Progenitor cell of endocrine pancreas (in vitro differentiated cells): ENCODE measurements at regions not wholly inside any gene's neighbourhood (a gene's known extent, or its start where the extent isn't known, plus 50 kb on each side); places are given as distances from the start of the nearest gene placed in this dataset.

Experiments used
- DNase-seq: peaks from one replicate; pipeline ENCODE4 v3.0.0; 2021; ENCODE audit warnings: low spot score; ENCODE audit not compliant: unreplicated experiment
- H3K27ac Mint-ChIP-seq: 2 replicates; pipeline ENCODE4 v1.8.0; 2021; ENCODE audit warnings: mild to moderate bottlenecking, moderate library complexity, mixed read lengths
- H3K27me3 Mint-ChIP-seq: 2 replicates; pipeline ENCODE4 v1.8.0; 2021; ENCODE audit warnings: mixed read lengths
- H3K36me3 Mint-ChIP-seq: 2 replicates; pipeline ENCODE4 v1.8.0; 2022; ENCODE audit warnings: mixed read lengths; ENCODE audit not compliant: insufficient read depth
- H3K4me1 Mint-ChIP-seq: 2 replicates; pipeline ENCODE4 v1.8.0; 2021; ENCODE audit warnings: low read depth, mixed read lengths
- H3K4me3 Mint-ChIP-seq: 2 replicates; pipeline ENCODE4 v1.8.0; 2021; ENCODE audit warnings: low read depth, mild to moderate bottlenecking, moderate library complexity, mixed read lengths
- H3K9me3 Mint-ChIP-seq: 2 replicates; pipeline ENCODE4 v1.8.0; 2021; ENCODE audit warnings: low read depth, mixed read lengths
- TF ChIP-seq, protein P1 (sequence below): fragments of 200-600 bp; sonication (generic); IDR thresholded peaks from one replicate; pipeline ENCODE4 v1.5.0; 2021; ENCODE audit warnings: antibody characterized with exemption, mild to moderate bottlenecking; ENCODE audit not compliant: unreplicated experiment

DNA sequence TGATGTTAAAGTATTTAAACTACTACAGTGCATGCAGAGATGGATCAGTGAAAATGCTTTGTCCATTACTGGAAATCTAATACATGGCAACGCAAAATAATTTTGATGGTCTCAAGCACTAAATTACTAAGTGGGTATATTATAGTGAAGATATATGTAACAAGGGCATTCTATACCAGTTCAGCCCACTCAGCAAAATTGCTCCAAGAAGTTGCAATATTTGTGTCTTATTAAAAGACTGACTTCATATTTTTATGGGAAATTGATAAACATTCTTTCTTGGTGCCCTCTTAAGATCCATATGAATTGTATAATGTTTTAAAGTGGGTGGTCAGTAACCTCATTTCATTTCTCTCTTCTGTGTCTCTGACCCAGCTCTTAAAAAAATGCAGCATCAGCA, 343.1 kb upstream of the MEX3C start:
- TF ChIP-seq, protein P1, sequence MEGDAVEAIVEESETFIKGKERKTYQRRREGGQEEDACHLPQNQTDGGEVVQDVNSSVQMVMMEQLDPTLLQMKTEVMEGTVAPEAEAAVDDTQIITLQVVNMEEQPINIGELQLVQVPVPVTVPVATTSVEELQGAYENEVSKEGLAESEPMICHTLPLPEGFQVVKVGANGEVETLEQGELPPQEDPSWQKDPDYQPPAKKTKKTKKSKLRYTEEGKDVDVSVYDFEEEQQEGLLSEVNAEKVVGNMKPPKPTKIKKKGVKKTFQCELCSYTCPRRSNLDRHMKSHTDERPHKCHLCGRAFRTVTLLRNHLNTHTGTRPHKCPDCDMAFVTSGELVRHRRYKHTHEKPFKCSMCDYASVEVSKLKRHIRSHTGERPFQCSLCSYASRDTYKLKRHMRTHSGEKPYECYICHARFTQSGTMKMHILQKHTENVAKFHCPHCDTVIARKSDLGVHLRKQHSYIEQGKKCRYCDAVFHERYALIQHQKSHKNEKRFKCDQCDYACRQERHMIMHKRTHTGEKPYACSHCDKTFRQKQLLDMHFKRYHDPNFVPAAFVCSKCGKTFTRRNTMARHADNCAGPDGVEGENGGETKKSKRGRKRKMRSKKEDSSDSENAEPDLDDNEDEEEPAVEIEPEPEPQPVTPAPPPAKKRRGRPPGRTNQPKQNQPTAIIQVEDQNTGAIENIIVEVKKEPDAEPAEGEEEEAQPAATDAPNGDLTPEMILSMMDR: no peak
- Mint-ChIP-seq H3K27ac (no peak overlapping the region), H3K36me3 (no peaks in the 10 kb centered on the region), H3K9me3 (no peaks in the 10 kb centered on the region), H3K4me1 (peaks cover 4% of the 10 kb centered on the region), H3K27me3 (no peaks in the 10 kb centered on the region), H3K4me3 (no peak overlapping the region)
- no peak for DNase-seq

DNA sequence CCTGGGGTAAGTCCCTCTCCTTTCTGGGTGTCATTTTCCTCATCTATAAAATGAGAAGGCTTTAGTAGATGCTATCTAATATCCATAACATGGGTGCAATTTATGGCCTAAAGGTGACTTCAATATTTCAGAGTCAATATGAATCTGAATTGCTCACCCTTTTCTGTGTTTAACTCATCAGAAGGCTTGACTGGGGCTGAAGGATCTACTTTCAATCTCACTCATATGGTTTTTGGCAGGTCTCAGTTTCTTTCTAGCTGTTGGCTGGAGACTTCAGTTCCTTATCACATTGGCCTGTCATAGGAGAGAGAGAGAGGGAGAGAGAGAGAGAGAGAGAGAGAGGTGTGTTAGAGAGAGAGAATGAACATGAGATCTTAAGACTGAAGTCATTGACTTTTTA, 343.7 kb upstream of the MEX3C start:
- Mint-ChIP-seq H3K4me3 (no peak overlapping the region), H3K27ac (no peak overlapping the region), H3K27me3 (no peaks in the 10 kb centered on the region)

DNA sequence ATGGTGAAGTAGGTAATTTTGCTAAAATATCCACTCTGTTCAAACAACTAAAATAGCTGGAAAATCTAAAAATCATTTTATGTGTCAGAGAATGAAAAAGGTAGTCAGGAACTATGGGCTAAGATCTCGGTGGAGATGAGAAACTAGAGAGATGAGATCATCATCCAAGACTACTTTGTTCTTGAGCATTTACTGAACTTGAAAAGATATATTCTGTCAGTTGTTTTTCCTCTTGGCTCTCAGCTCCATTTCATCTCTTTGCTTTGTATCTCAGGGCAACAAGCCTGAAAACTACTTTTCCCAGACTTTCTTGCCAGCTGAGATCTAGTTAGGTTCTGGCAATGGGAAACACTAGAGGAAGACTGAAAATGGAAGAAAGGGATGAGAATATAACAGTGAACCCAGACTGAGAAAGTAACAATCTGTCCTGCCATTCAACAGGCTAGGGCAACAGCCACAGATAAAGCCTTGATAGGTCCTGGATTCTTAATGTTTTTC, 346.2 kb upstream of the MEX3C start:
- TF ChIP-seq, protein P1: no peak
- H3K4me1 Mint-ChIP-seq: no peaks in the 10 kb centered on the region
- H3K4me3 Mint-ChIP-seq: no peak overlapping the region
- no peaks in the 10 kb centered on the region for H3K36me3 Mint-ChIP-seq
- no peaks in the 10 kb centered on the region for H3K27me3 Mint-ChIP-seq
- no peak overlapping the region for H3K27ac Mint-ChIP-seq
- DNase-seq: no peak
- H3K9me3 Mint-ChIP-seq: no peaks in the 10 kb centered on the region

More for the DNA sequence above, 343.7 kb upstream of the MEX3C start:
- Mint-ChIP-seq H3K9me3 (no peaks in the 10 kb centered on the region), H3K4me1 (peaks cover 3% of the 10 kb centered on the region), H3K36me3 (no peaks in the 10 kb centered on the region)
- DNase-seq: no peak
- TF ChIP-seq, protein P1: no peak

DNA sequence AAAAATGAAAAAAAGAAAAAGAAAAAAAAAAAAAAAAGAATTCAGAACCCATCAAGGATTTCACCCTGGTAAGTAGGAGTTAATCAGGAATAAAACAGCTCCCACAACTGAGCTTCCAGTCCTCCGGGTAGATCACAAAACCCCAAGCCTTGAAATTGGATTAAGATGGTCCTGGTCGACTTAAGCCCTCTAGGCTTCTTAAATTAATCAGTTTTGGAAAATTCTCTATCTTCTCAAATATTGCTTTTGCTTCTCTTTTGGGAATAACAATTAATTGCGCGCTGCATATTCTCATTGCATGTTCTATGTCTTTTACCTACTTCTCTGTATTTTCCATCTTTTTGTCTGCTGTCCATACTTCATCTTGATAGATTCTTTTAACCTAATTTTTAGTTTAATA, 348.0 kb upstream of the MEX3C start:
- Mint-ChIP-seq H3K4me1 (no peaks in the 10 kb centered on the region), H3K9me3 (no peaks in the 10 kb centered on the region), H3K27ac (no peak overlapping the region), H3K27me3 (no peaks in the 10 kb centered on the region), H3K36me3 (no peaks in the 10 kb centered on the region), H3K4me3 (no peak overlapping the region)
- no peak for DNase-seq
- TF ChIP-seq, protein P1: no peak

DNA sequence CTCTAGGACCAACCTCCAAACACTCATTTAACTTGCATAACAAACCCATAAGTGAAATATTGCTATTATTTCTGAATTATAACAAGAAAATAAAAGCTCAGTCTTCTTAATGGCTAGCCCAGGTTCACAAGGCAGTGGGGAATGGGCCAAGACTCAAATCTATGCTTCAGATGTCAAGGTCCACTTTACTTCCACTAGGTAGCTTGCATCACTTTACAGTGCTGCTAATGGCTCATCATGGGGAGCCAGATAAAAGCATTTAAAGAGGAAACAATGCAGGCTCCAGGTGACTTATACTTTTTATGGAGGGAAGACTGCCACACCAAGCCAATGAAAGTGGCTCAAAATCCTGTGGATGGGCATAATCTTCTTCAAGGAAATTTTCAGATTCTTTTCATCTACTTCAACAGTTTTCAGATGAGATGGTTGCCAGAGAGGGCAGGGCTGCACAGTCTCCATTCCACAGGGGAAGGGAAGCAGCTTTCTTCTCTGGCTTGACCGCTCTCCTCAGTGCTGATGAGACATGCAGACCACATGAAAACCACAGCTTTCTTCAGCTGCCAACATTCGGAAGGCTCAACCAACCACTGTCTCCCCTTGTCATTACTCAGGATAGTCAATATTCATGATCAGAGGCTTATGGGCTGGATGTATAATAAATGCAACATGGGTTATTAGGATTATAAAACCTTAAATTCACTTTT, 361.9 kb upstream of the MEX3C start:
- Mint-ChIP-seq H3K36me3 (no peaks in the 10 kb centered on the region), H3K4me1 (no peaks in the 10 kb centered on the region), H3K27ac (no peak overlapping the region), H3K27me3 (peaks cover 3% of the 10 kb centered on the region), H3K9me3 (no peaks in the 10 kb centered on the region), H3K4me3 (no peak overlapping the region)
- no peak for DNase-seq
- TF ChIP-seq, protein P1: no peak
